HepG2 (cell line): ENCODE measurements at regions not wholly inside any gene's neighbourhood (a gene's known extent, or its start where the extent isn't known, plus 50 kb on each side); places are given as distances from the start of the nearest gene placed in this dataset.

ENCODE experiments used
- ARNTL ChIP-seq: sonication (generic); formaldehyde crosslinking; IDR thresholded peaks from 2 replicates; pipeline ENCODE4 v1.4.0; 2020; ENCODE audit warnings: mild to moderate bottlenecking, missing genetic modification reagents
- BORCS8-MEF2B ChIP-seq: sonication (generic); formaldehyde crosslinking; IDR thresholded peaks from 2 replicates; pipeline ENCODE4 v1.8.0; 2022; ENCODE audit warnings: mild to moderate bottlenecking, missing genetic modification reagents
- FOXK1 ChIP-seq: sonication (generic); formaldehyde crosslinking; IDR thresholded peaks from 2 replicates; pipeline ENCODE4 v1.4.0; 2020; ENCODE audit warnings: low read depth, missing genetic modification reagents, borderline replicate concordance
- HNF4A ChIP-seq: sonication (generic); formaldehyde crosslinking; IDR thresholded peaks from 2 replicates; pipeline ENCODE4 v1.4.0; 2020; ENCODE audit warnings: missing genetic modification reagents
- NR2C2 ChIP-seq: sonication (generic); formaldehyde crosslinking; IDR thresholded peaks from 2 replicates; pipeline ENCODE4 v1.4.0; 2020; ENCODE audit warnings: missing genetic modification reagents, mild to moderate bottlenecking, moderate library complexity, borderline replicate concordance
- PHF21A ChIP-seq: sonication (generic); formaldehyde crosslinking; IDR thresholded peaks from 2 replicates; pipeline ENCODE4 v1.5.0; 2020; ENCODE audit warnings: mild to moderate bottlenecking, missing genetic modification reagents
- PPARG ChIP-seq: conservative IDR thresholded peaks from 2 replicates; pipeline ENCODE4 v1.6.1; 2016; ENCODE audit warnings: missing biosample characterization, missing genetic modification reagents
- REL ChIP-seq: sonication (generic); formaldehyde crosslinking; conservative IDR thresholded peaks from 2 replicates; pipeline ENCODE4 v1.8.0; 2022; ENCODE audit warnings: mild to moderate bottlenecking, missing genetic modification reagents, moderate library complexity
- REPIN1 ChIP-seq: sonication (generic); formaldehyde crosslinking; IDR thresholded peaks from 2 replicates; pipeline ENCODE4 v1.8.0; 2022; ENCODE audit warnings: missing genetic modification reagents, low read depth, mild to moderate bottlenecking, borderline replicate concordance
- RFXAP ChIP-seq: sonication (generic); formaldehyde crosslinking; IDR thresholded peaks from 2 replicates; pipeline ENCODE4 v1.4.0; 2020; ENCODE audit warnings: missing genetic modification reagents, borderline replicate concordance
- SALL1 ChIP-seq: sonication (generic); formaldehyde crosslinking; IDR thresholded peaks from 2 replicates; pipeline ENCODE4 v1.8.0; 2022; ENCODE audit warnings: mild to moderate bottlenecking, missing genetic modification reagents
- SAP130 ChIP-seq: IDR thresholded peaks from 2 replicates; pipeline ENCODE4 v1.6.1; 2016; ENCODE audit warnings: low read depth
- TARDBP ChIP-seq: sonication (generic); formaldehyde crosslinking; IDR thresholded peaks from 2 replicates; pipeline ENCODE4 v1.8.0; 2022; ENCODE audit warnings: mild to moderate bottlenecking, missing genetic modification reagents
- YY1 ChIP-seq: IDR thresholded peaks from 2 replicates; pipeline ENCODE4 v1.6.1; 2011; ENCODE audit warnings: low read length, low read depth, moderate library complexity, mild to moderate bottlenecking; ENCODE audit not compliant: insufficient read depth, insufficient replicate concordance
- ZBTB7B ChIP-seq: sonication (generic); formaldehyde crosslinking; IDR thresholded peaks from 2 replicates; pipeline ENCODE4 v1.4.0; 2020; ENCODE audit warnings: missing genetic modification reagents
- ZNF331 ChIP-seq: sonication (generic); formaldehyde crosslinking; IDR thresholded peaks from 2 replicates; pipeline ENCODE4 v1.4.0; 2020; ENCODE audit warnings: missing genetic modification reagents
- TF ChIP-seq, protein P1 (sequence below): sonication (generic); formaldehyde crosslinking; IDR thresholded peaks from 2 replicates; pipeline ENCODE4 v1.5.1; 2020; ENCODE audit warnings: mild to moderate bottlenecking, missing genetic modification reagents, moderate library complexity
- TF ChIP-seq, protein P2 (sequence below): IDR thresholded peaks from 2 replicates; pipeline ENCODE4 v1.6.1; 2016; ENCODE audit warnings: mild to moderate bottlenecking
- TF ChIP-seq, protein P3 (sequence below): sonication (generic); formaldehyde crosslinking; IDR thresholded peaks from 2 replicates; pipeline ENCODE4 v1.5.0; 2020; ENCODE audit warnings: missing genetic modification reagents
- TF ChIP-seq, protein P4 (sequence below): sonication (generic); formaldehyde crosslinking; IDR thresholded peaks from 2 replicates; pipeline ENCODE4 v1.4.0; 2020; ENCODE audit warnings: low read depth, mild to moderate bottlenecking, missing genetic modification reagents
- TF ChIP-seq, protein P5 (sequence below), 2 experiments: fragments of 450-650 bp in 1 of 2; sonication (generic) in 1 of 2; formaldehyde crosslinking; IDR thresholded peaks; 2 replicates each; pipeline versions ENCODE4 v1.5.0 to v1.8.0; 2020 to 2022; ENCODE audit warnings: mild to moderate bottlenecking in 1 of 2, missing genetic modification reagents in 1 of 2

DNA sequence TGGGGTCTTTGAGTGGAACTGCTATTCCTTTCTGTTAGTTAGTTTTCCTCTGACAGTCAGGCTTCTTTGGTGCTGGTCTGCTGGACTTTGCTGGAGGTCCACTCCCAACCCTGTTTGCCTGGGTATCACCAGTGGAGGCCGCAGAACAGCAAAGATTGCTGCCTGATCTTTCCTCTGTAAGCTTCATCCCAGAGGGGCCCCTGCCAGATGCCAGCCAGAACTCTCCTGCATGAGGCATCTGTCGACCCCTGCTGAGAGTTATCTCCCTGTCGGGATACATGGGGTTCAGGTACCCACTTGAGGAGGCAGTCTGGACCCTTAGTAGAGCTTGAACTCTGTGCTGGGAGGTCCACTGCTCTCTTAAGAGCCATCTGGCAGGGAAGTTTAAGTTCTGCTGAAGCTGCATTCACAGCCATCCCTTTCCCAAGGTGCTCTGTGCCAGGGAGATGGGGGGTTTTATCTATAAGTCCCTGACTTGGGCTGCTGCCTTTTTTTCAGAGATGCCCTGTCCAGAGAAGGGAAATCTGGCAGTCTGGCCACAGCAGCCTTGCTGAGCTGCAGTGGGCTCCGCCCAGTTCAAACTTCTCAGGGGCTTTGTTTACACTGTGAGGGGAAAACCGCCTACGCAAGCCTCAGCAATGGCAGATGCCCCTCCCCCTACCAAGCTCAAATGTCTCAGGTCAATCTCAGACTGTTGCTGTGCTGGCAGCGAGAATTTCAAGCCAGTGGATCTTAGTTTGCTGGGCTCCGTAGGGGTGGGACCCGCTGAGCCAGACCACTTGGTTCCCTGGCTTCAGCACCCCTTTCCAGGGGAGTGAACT, 89.7 kb upstream of the CDK6 start (continued):
- TF ChIP-seq, protein P1, sequence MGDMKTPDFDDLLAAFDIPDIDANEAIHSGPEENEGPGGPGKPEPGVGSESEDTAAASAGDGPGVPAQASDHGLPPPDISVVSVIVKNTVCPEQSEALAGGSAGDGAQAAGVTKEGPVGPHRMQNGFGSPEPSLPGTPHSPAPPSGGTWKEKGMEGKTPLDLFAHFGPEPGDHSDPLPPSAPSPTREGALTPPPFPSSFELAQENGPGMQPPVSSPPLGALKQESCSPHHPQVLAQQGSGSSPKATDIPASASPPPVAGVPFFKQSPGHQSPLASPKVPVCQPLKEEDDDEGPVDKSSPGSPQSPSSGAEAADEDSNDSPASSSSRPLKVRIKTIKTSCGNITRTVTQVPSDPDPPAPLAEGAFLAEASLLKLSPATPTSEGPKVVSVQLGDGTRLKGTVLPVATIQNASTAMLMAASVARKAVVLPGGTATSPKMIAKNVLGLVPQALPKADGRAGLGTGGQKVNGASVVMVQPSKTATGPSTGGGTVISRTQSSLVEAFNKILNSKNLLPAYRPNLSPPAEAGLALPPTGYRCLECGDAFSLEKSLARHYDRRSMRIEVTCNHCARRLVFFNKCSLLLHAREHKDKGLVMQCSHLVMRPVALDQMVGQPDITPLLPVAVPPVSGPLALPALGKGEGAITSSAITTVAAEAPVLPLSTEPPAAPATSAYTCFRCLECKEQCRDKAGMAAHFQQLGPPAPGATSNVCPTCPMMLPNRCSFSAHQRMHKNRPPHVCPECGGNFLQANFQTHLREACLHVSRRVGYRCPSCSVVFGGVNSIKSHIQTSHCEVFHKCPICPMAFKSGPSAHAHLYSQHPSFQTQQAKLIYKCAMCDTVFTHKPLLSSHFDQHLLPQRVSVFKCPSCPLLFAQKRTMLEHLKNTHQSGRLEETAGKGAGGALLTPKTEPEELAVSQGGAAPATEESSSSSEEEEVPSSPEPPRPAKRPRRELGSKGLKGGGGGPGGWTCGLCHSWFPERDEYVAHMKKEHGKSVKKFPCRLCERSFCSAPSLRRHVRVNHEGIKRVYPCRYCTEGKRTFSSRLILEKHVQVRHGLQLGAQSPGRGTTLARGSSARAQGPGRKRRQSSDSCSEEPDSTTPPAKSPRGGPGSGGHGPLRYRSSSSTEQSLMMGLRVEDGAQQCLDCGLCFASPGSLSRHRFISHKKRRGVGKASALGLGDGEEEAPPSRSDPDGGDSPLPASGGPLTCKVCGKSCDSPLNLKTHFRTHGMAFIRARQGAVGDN (CRISPR knock-in tag) = peak; percentile 36
- TF ChIP-seq ZNF331 (CRISPR knock-in tag) = peak; percentile 44; the same call in 1 of the 2 replicates
- TF ChIP-seq PHF21A (CRISPR knock-in tag) = peak; percentile 32; the same call in 1 of the 2 replicates
- peak; percentile 27 for TF ChIP-seq HNF4A
- no peak for TF ChIP-seq PPARG (CRISPR knock-in tag)
- TF ChIP-seq REL = no peak
- TF ChIP-seq TARDBP = 0 out of 2 replicates have a peak, but pooled peaks have one; percentile 25
- TF ChIP-seq FOXK1 (CRISPR knock-in tag) = peak; percentile 43
- peak; percentile 52 for TF ChIP-seq YY1
- 0 out of 2 replicates have a peak, but pooled peaks have one; percentile 18 for TF ChIP-seq BORCS8-MEF2B (CRISPR knock-in tag)
- TF ChIP-seq, protein P2, sequence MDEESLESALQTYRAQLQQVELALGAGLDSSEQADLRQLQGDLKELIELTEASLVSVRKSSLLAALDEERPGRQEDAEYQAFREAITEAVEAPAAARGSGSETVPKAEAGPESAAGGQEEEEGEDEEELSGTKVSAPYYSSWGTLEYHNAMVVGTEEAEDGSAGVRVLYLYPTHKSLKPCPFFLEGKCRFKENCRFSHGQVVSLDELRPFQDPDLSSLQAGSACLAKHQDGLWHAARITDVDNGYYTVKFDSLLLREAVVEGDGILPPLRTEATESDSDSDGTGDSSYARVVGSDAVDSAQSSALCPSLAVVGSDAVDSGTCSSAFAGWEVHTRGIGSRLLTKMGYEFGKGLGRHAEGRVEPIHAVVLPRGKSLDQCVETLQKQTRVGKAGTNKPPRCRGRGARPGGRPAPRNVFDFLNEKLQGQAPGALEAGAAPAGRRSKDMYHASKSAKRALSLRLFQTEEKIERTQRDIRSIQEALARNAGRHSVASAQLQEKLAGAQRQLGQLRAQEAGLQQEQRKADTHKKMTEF (CRISPR knock-in tag) = peak; percentile 22; the same call in 1 of the 2 replicates
- peak; percentile 18; the same call in 1 of the 2 replicates for TF ChIP-seq SAP130
- TF ChIP-seq RFXAP = peak; percentile 54; the same call in 1 of the 2 replicates
- peak; percentile 20; the same call in 1 of the 2 replicates for TF ChIP-seq NR2C2 (CRISPR knock-in tag)
- TF ChIP-seq, protein P3, sequence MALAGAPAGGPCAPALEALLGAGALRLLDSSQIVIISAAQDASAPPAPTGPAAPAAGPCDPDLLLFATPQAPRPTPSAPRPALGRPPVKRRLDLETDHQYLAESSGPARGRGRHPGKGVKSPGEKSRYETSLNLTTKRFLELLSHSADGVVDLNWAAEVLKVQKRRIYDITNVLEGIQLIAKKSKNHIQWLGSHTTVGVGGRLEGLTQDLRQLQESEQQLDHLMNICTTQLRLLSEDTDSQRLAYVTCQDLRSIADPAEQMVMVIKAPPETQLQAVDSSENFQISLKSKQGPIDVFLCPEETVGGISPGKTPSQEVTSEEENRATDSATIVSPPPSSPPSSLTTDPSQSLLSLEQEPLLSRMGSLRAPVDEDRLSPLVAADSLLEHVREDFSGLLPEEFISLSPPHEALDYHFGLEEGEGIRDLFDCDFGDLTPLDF (CRISPR knock-in tag) = no peak
- TF ChIP-seq, protein P4, sequence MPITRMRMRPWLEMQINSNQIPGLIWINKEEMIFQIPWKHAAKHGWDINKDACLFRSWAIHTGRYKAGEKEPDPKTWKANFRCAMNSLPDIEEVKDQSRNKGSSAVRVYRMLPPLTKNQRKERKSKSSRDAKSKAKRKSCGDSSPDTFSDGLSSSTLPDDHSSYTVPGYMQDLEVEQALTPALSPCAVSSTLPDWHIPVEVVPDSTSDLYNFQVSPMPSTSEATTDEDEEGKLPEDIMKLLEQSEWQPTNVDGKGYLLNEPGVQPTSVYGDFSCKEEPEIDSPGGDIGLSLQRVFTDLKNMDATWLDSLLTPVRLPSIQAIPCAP (CRISPR knock-in tag) = no peak
- TF ChIP-seq SALL1 = peak; percentile 53
- TF ChIP-seq, protein P5, sequence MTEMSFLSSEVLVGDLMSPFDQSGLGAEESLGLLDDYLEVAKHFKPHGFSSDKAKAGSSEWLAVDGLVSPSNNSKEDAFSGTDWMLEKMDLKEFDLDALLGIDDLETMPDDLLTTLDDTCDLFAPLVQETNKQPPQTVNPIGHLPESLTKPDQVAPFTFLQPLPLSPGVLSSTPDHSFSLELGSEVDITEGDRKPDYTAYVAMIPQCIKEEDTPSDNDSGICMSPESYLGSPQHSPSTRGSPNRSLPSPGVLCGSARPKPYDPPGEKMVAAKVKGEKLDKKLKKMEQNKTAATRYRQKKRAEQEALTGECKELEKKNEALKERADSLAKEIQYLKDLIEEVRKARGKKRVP (CRISPR knock-in tag; IDR thresholded peaks at IDR 0.05) = peak in 1 of 2 experiments; percentile 44; a peak in 1 of 4 replicates
- TF ChIP-seq REPIN1 (CRISPR knock-in tag) = peak; percentile 20; the same call in 1 of the 2 replicates
- peak; percentile 62; the same call in 1 of the 2 replicates for TF ChIP-seq ZBTB7B (CRISPR knock-in tag)
- no peak for TF ChIP-seq ARNTL
